Natural killer cell (primary cell): ENCODE measurements at regions not wholly inside any gene's neighbourhood (a gene's known extent, or its start where the extent isn't known, plus 50 kb on each side); places are given as distances from the start of the nearest gene placed in this dataset.

Source experiments
- ATAC-seq, 3 donors: fragments of 150-1000 bp in 2 of 3; fragments of 200-7000 bp in 1 of 3; cut with Tn5 transposase; 1 replicate in 1 of 3; 2 replicates in 2 of 3; pipeline ENCODE4 v1.10.0; 2021; ENCODE audit warnings: mild to moderate bottlenecking in 2 of 3, moderate library complexity in 2 of 3
- DNase-seq, 2 donors: peaks; one replicate each; pipeline versions ENCODE4 v3.0.0 to v3.0.0-alpha.2; 2013 to 2021; ENCODE audit warnings: mixed read lengths in 1 of 2
- H3K27ac ChIP-seq: one replicate; pipeline ENCODE4 v1.5.1; 2013; ENCODE audit warnings: mild to moderate bottlenecking, low read length
- H3K27me3 ChIP-seq: one replicate; pipeline ENCODE4 v1.6.1; 2013; ENCODE audit warnings: low read length; ENCODE audit not compliant: control insufficient read depth, insufficient read depth
- H3K36me3 ChIP-seq: one replicate; pipeline ENCODE4 v1.6.1; 2013; ENCODE audit warnings: low read length; ENCODE audit not compliant: control insufficient read depth, insufficient read depth
- H3K4me1 ChIP-seq: one replicate; pipeline ENCODE4 v1.6.1; 2013; ENCODE audit warnings: low read length; ENCODE audit not compliant: control insufficient read depth, insufficient read depth
- H3K4me3 ChIP-seq: one replicate; pipeline ENCODE4 v1.5.1; 2013; ENCODE audit warnings: low read length
- H3K9me3 ChIP-seq: one replicate; pipeline ENCODE4 v1.6.1; 2013; ENCODE audit warnings: low read length; ENCODE audit not compliant: control insufficient read depth, insufficient read depth
- H3K27ac Mint-ChIP-seq, 2 donors: one replicate each; pipeline ENCODE4 v1.8.0; 2022; ENCODE audit warnings: mild to moderate bottlenecking in 2 of 2, mixed read lengths in 2 of 2, moderate library complexity in 1 of 2
- H3K27me3 Mint-ChIP-seq, 2 donors: one replicate each; pipeline ENCODE4 v1.8.0; 2022; ENCODE audit warnings: low read depth in 2 of 2, mixed read lengths in 2 of 2
- H3K36me3 Mint-ChIP-seq: one replicate; pipeline ENCODE4 v1.8.0; 2022; ENCODE audit warnings: mixed read lengths
- H3K4me1 Mint-ChIP-seq, 2 donors: one replicate each; pipeline ENCODE4 v1.8.0; 2022; ENCODE audit warnings: mixed read lengths in 2 of 2
- H3K4me3 Mint-ChIP-seq: one replicate; pipeline ENCODE4 v1.8.0; 2022; ENCODE audit warnings: mild to moderate bottlenecking, moderate library complexity, mixed read lengths
- H3K9me3 Mint-ChIP-seq, 2 donors: one replicate each; pipeline ENCODE4 v1.8.0; 2022; ENCODE audit warnings: mixed read lengths in 2 of 2
- WGBS: methylation state at CpG from one replicate; pipeline ENCODE4 v1.1.7; 2013; ENCODE audit warnings: missing lambda C conversion rate; ENCODE audit not compliant: insufficient coverage; 5-methylcytosine and 5-hydroxymethylcytosine counted together
- intact Hi-C: fragments of 100-400 bp; cut with micrococcal nuclease; formaldehyde crosslinking; loops from one replicate; pipeline ENCODE4 v1.14.2; 2022
- TF ChIP-seq, protein P1 (sequence below): fragments of 200-600 bp; IDR thresholded peaks from one replicate; pipeline ENCODE4 v1.8.0; 2022; ENCODE audit warnings: antibody characterized with exemption

DNA sequence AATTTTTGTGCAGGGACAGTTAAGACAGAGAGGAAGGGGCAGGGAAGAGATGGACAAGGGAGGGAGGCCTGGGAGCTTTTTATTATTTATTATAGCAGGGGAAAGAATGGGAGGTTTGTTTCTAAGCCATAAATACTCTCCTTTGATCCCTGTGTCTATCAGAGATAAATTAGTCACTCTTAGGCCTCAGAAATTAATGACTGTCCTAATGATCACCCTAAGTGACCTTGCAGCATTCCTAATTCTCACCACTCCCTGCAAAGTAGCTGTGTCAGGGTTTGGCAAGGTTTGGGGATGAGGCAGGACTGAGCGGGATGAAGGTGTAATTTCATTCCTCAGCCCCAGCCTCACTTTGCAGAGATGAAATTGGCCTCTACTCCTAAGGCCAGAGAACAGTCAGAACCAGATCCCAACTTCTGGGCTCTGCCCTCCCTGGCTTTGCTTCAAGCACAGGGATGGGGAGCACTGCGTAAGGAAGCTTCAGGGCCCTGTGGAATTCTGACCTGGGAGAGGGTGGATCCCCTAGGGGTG lies 95.0 kb downstream of the TMEM17 start:
- Histone ChIP-seq H3K9me3 (no peaks in the 10 kb centered on the region), H3K27me3 (no peaks in the 10 kb centered on the region), H3K36me3 (no peaks in the 10 kb centered on the region), H3K4me1 (peaks cover 5% of the 10 kb centered on the region), H3K4me3 (no peak overlapping the region), H3K27ac (no peak overlapping the region)
- H3K36me3 Mint-ChIP-seq: no peaks in the 10 kb centered on the region
- DNase-seq (no peak), ATAC-seq (no peak)
- intact Hi-C loops: loop anchor here (10.0 kb wide), 1 partner anchor 216 kb away; the partner anchor contains the start of gene B3GNT2
- TF ChIP-seq, protein P1, sequence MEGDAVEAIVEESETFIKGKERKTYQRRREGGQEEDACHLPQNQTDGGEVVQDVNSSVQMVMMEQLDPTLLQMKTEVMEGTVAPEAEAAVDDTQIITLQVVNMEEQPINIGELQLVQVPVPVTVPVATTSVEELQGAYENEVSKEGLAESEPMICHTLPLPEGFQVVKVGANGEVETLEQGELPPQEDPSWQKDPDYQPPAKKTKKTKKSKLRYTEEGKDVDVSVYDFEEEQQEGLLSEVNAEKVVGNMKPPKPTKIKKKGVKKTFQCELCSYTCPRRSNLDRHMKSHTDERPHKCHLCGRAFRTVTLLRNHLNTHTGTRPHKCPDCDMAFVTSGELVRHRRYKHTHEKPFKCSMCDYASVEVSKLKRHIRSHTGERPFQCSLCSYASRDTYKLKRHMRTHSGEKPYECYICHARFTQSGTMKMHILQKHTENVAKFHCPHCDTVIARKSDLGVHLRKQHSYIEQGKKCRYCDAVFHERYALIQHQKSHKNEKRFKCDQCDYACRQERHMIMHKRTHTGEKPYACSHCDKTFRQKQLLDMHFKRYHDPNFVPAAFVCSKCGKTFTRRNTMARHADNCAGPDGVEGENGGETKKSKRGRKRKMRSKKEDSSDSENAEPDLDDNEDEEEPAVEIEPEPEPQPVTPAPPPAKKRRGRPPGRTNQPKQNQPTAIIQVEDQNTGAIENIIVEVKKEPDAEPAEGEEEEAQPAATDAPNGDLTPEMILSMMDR: no peak
- peak overlapping the region; percentile 83 to 84 for H3K27ac Mint-ChIP-seq
- H3K27me3 Mint-ChIP-seq: no peaks in the 10 kb centered on the region
- 97% methylated on average over 2 of the region's 2 CpGs for WGBS
- no peak overlapping the region for H3K4me3 Mint-ChIP-seq
- H3K4me1 Mint-ChIP-seq: peaks cover 24 to 25% of the 10 kb centered on the region in 2 donors
- H3K9me3 Mint-ChIP-seq: no peaks in the 10 kb centered on the region

DNA sequence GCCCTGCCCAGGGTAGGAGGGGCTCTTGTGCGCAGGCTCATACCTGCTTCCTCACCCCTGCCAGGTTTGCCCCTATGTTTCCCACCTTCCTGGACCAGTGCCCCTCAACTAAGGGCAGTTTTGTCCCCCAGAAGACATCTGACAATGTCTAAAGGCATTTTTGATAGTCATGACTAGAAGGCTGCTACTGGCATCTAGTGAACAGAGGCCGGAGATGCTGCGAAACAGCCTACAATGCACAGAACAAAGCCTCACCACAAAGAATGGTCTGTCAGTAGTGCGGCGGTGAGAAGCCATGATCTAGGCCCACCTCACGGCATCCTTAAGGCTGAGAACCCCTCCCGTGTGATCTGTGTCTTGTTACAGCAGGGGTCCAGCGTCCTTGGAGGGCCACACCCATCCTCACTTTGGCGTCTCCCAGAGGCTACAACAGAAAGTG lies 96.0 kb downstream of the TMEM17 start:
- no peaks in the 10 kb centered on the region for H3K27me3 ChIP-seq
- DNase-seq: peak in 1 of 2 donors; percentile 16

DNA sequence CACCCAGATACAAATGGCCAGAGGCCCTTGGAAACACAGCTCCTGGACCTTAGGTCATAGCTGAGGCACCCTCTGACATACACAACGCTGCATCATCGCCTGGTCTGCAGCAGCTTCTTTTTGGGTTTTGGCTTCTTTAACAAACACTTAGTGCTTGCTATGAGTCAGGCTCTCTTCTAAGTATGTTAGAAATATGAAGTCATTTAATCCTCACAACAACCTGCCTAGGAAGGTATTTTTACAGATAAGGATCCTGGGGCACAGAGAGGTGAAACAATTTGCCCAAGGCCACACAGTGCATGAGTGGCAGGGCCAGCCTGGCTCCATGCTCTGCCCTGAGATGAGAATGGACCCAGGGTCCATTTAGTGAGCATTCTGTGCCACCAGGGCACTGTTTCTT lies 96.6 kb downstream of the TMEM17 start:
- no peak overlapping the region for H3K4me3 Mint-ChIP-seq
- no peak overlapping the region for H3K27ac Mint-ChIP-seq
- H3K4me1 ChIP-seq: peaks cover 5% of the 10 kb centered on the region
- intact Hi-C loops: no loop called here
- H3K36me3 Mint-ChIP-seq: no peaks in the 10 kb centered on the region
- ATAC-seq (no peak), DNase-seq (no peak)
- H3K4me1 Mint-ChIP-seq: peaks cover 12% of the 10 kb centered on the region in 2 donors
- no peak overlapping the region for H3K4me3 ChIP-seq
- 95% methylated on average over 2 of the region's 2 CpGs for WGBS
- no peaks in the 10 kb centered on the region for H3K9me3 ChIP-seq
- H3K36me3 ChIP-seq: no peaks in the 10 kb centered on the region
- H3K27me3 Mint-ChIP-seq: no peaks in the 10 kb centered on the region
- H3K27me3 ChIP-seq: no peaks in the 10 kb centered on the region
- H3K9me3 Mint-ChIP-seq: no peaks in the 10 kb centered on the region
- no peak overlapping the region for H3K27ac ChIP-seq
- TF ChIP-seq, protein P1: no peak

More for the DNA sequence above, 96.0 kb downstream of the TMEM17 start:
- Mint-ChIP-seq H3K4me1 (peaks cover 18% of the 10 kb centered on the region in 2 donors), H3K4me3 (no peak overlapping the region), H3K9me3 (no peaks in the 10 kb centered on the region), H3K36me3 (no peaks in the 10 kb centered on the region), H3K27ac (no peak overlapping the region), H3K27me3 (no peaks in the 10 kb centered on the region)
- H3K27ac ChIP-seq: no peak overlapping the region
- TF ChIP-seq, protein P1: no peak
- no peaks in the 10 kb centered on the region for H3K9me3 ChIP-seq
- 76% methylated on average over 9 of the region's 9 CpGs for WGBS
- no peak for ATAC-seq
- intact Hi-C loops: loop anchor here (10.0 kb wide), 1 partner anchor 215 kb away; the partner anchor contains the start of gene B3GNT2
- no peaks in the 10 kb centered on the region for H3K36me3 ChIP-seq
- H3K4me3 ChIP-seq: no peak overlapping the region
- H3K4me1 ChIP-seq: peaks cover 5% of the 10 kb centered on the region

DNA sequence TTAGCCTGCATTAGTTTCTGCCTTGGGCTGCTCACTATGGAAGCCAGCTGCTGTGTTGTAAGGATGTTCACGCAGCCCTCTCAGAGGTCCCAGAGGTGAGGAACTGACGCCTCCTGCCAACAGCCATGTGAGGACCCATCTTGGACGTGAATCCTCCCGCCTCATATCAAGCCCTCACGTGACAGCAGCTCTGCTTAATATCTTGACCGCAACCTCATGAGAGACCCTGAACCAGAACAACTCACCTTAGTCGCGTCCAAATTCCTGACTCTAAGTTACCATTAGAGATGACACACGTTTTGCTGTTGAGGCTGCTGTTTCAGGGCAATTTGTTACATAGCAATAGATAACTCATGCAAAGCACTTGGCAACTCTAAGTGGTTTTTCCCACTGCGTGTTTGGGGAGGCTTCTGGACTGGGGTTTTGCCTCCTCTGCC lies 97.7 kb downstream of the TMEM17 start:
- intact Hi-C loops: no loop called here
- DNase-seq (no peak), ATAC-seq (no peak)
- Histone ChIP-seq H3K27me3 (no peaks in the 10 kb centered on the region), H3K4me3 (no peak overlapping the region), H3K27ac (no peak overlapping the region), H3K4me1 (peaks cover 5% of the 10 kb centered on the region), H3K36me3 (no peaks in the 10 kb centered on the region), H3K9me3 (no peaks in the 10 kb centered on the region)
- no peak overlapping the region for H3K27ac Mint-ChIP-seq
- TF ChIP-seq, protein P1: no peak
- peaks cover 11% of the 10 kb centered on the region in 2 donors for H3K4me1 Mint-ChIP-seq
- H3K27me3 Mint-ChIP-seq: no peaks in the 10 kb centered on the region
- H3K36me3 Mint-ChIP-seq: no peaks in the 10 kb centered on the region
- H3K9me3 Mint-ChIP-seq: no peaks in the 10 kb centered on the region
- no peak overlapping the region for H3K4me3 Mint-ChIP-seq
- 88% methylated on average over 10 of the region's 10 CpGs for WGBS
